HCT116 (cell line): ENCODE measurements at regions not wholly inside any gene's neighbourhood (a gene's known extent, or its start where the extent isn't known, plus 50 kb on each side); places are given as distances from the start of the nearest gene placed in this dataset.

ENCODE experiments used
- ATAC-seq: fragments of 200-7000 bp; cut with Tn5 transposase; 2 replicates; pipeline ENCODE4 v1.9.1; 2020; ENCODE audit warnings: mild to moderate bottlenecking, moderate library complexity
- BruUV-seq: library from RNA; stranded (reverse); fragments of 400-500 nt; replicated peaks from 2 replicates; lab custom pipeline; 2021; lab: Mats Ljungman, UMichigan
- CTCF ChIA-PET: fragments of 300-600 bp; sonication (Branson Sonifier 250); formaldehyde crosslinking; loops from one replicate; lab custom pipeline; 2021; ENCODE audit warnings: antibody characterized with exemption; lab: Charles Lee
- POLR2A ChIA-PET: fragments of 300-600, 350-600 bp; sonication (Branson Sonifier 250); formaldehyde crosslinking; loops from one replicate; lab custom pipeline; 2021; ENCODE audit warnings: antibody characterized with exemption; lab: Charles Lee
- RAD21 ChIA-PET, 2 experiments: fragments of 300-600 bp; sonication (Branson Sonifier 250); formaldehyde crosslinking; loops; one replicate each; lab custom pipeline; 2023; ENCODE audit warnings: low total read pairs in 2 of 2; ENCODE audit not compliant: uncharacterized antibody in 2 of 2, unreplicated experiment in 2 of 2, low non-redundant PET in 1 of 2; lab: Charles Lee
- DNase-seq: peaks from one replicate; pipeline ENCODE4 v3.0.0-alpha.2; 2010; ENCODE audit warnings: low read depth, low spot score
- H2AFZ ChIP-seq: fragments of 200-600 bp; shearing (Covaris generic), sonication (generic); 2 replicates; pipeline ENCODE4 v1.6.1; 2017; ENCODE audit warnings: low read depth, mixed run types, mixed read lengths, antibody characterized with exemption, low read length; ENCODE audit not compliant: poor library complexity, severe bottlenecking
- H3K27ac ChIP-seq: 2 replicates; pipeline ENCODE4 v1.5.1; 2012; ENCODE audit warnings: low read depth, low read length
- H3K27me3 ChIP-seq: fragments of 200-600 bp; sonication (generic); 2 replicates; pipeline ENCODE4 v1.6.1; 2016; ENCODE audit warnings: mixed run types, low read length, mixed read lengths; ENCODE audit not compliant: insufficient read depth
- H3K36me3 ChIP-seq, 2 experiments: fragments of 200-500 bp in 1 of 2; fragments of 200-600 bp in 1 of 2; sonication (Bioruptor generic) in 1 of 2; sonication (generic) in 1 of 2; 2 replicates each; pipeline versions ENCODE4 v1.5.1 to v1.6.1; 2014 to 2016; ENCODE audit warnings: low read length in 2 of 2, inconsistent platforms in 1 of 2, mixed read lengths in 1 of 2, mixed run types in 1 of 2; ENCODE audit not compliant: insufficient read depth in 2 of 2, control insufficient read depth in 1 of 2
- H3K4me1 ChIP-seq, 2 experiments: fragments of 200-600 bp in 1 of 2; sonication (generic) in 1 of 2; 2 replicates each; pipeline versions ENCODE4 v1.5.1 to v1.6.1; 2012 to 2017; ENCODE audit warnings: low read length in 2 of 2, inconsistent platforms in 1 of 2, mild to moderate bottlenecking in 1 of 2, mixed read lengths in 1 of 2, mixed run types in 1 of 2, moderate library complexity in 1 of 2; ENCODE audit not compliant: insufficient read depth in 2 of 2, control insufficient read depth in 1 of 2
- H3K4me2 ChIP-seq: fragments of 200-600 bp; sonication (generic); 2 replicates; pipeline ENCODE4 v1.6.1; 2017; ENCODE audit warnings: mixed run types, low read length, mixed read lengths
- H3K4me3 ChIP-seq, 2 experiments: fragments of 200-600 bp in 1 of 2; sonication (generic) in 1 of 2; replicated peaks in 1 of 2; 2 replicates each; pipeline ENCODE4 v1.5.1; 2011 to 2016; ENCODE audit warnings: low read length in 2 of 2, control low read depth in 1 of 2, low read depth in 1 of 2, mild to moderate bottlenecking in 1 of 2, mixed read lengths in 1 of 2, mixed run types in 1 of 2
- H3K79me2 ChIP-seq: fragments of 200-600 bp; sonication (generic); 2 replicates; pipeline ENCODE4 v1.6.1; 2017; ENCODE audit warnings: mild to moderate bottlenecking, mixed run types, low read length, moderate library complexity, mixed read lengths; ENCODE audit not compliant: insufficient read depth
- H3K9ac ChIP-seq: fragments of 200-600 bp; sonication (generic); 2 replicates; pipeline ENCODE4 v1.6.1; 2016; ENCODE audit warnings: low read length, mixed read lengths
- H3K9me2 ChIP-seq: fragments of 200-600 bp; sonication (generic), shearing (Covaris generic); 2 replicates; pipeline ENCODE4 v1.6.1; 2017; ENCODE audit warnings: mixed run types, mild to moderate bottlenecking, moderate library complexity; ENCODE audit not compliant: insufficient read depth
- H3K9me3 ChIP-seq, 2 experiments: fragments of 200-500 bp in 1 of 2; fragments of 200-600 bp in 1 of 2; sonication (Bioruptor generic) in 1 of 2; sonication (generic) in 1 of 2; 2 replicates each; pipeline ENCODE4 v1.6.1; 2014 to 2017; ENCODE audit warnings: low read length in 2 of 2, mixed read lengths in 2 of 2, inconsistent platforms in 1 of 2, low read depth in 1 of 2, mild to moderate bottlenecking in 1 of 2, mixed run types in 1 of 2, moderate library complexity in 1 of 2; ENCODE audit not compliant: control insufficient read depth in 1 of 2, insufficient read depth in 1 of 2
- H4K20me1 ChIP-seq: fragments of 200-600 bp; sonication (generic), shearing (Covaris generic); 2 replicates; pipeline ENCODE4 v1.6.1; 2017; ENCODE audit warnings: mixed run types, mild to moderate bottlenecking, moderate library complexity; ENCODE audit not compliant: insufficient read depth
- CEBPB ChIP-seq: IDR thresholded peaks from 2 replicates; pipeline ENCODE4 v1.6.1; 2012; ENCODE audit warnings: low read depth
- EGR1 ChIP-seq: IDR thresholded peaks from 2 replicates; pipeline ENCODE4 v1.6.1; 2012; ENCODE audit warnings: low read depth
- ELF1 ChIP-seq: IDR thresholded peaks from 2 replicates; pipeline ENCODE4 v1.6.1; 2012; ENCODE audit warnings: low read depth, borderline replicate concordance
- EZH2 ChIP-seq: fragments of 200-600 bp; sonication (generic); IDR thresholded peaks from 2 replicates; pipeline ENCODE4 v1.6.1; 2017; ENCODE audit warnings: antibody characterized with exemption, mixed run types
- FOSL1 ChIP-seq: IDR thresholded peaks from 2 replicates; pipeline ENCODE4 v1.6.1; 2012; ENCODE audit warnings: low read depth
- JUND ChIP-seq: IDR thresholded peaks from 2 replicates; pipeline ENCODE4 v1.6.1; 2012
- POLR2AphosphoS5 ChIP-seq: IDR thresholded peaks from 2 replicates; pipeline ENCODE4 v1.6.1; 2011; ENCODE audit warnings: mild to moderate bottlenecking, low read depth, low read length, moderate library complexity
- RAD21 ChIP-seq: IDR thresholded peaks from 2 replicates; pipeline ENCODE4 v1.6.1; 2012; ENCODE audit warnings: low read depth, mild to moderate bottlenecking
- TCF7L2 ChIP-seq: IDR thresholded peaks from 2 replicates; pipeline ENCODE4 v1.7.0; 2011; ENCODE audit warnings: borderline replicate concordance, inconsistent platforms; ENCODE audit not compliant: insufficient read depth, insufficient read length; ENCODE audit errors: extremely low read depth
- ZFX ChIP-seq: fragments of 450-650 bp; IDR thresholded peaks from 2 replicates; pipeline ENCODE4 v1.6.1; 2017
- ZNF274 ChIP-seq: fragments of 200-500 bp; sonication (Bioruptor generic); IDR thresholded peaks from 2 replicates; pipeline ENCODE4 v1.6.1; 2014; ENCODE audit warnings: mild to moderate bottlenecking, low read depth, low read length, inconsistent platforms
- intact Hi-C: fragments of 100-400 bp; cut with micrococcal nuclease; formaldehyde crosslinking; loops from 2 replicates; pipeline ENCODE4 v1.10.0; 2022
- TF ChIP-seq, protein P1 (sequence below): IDR thresholded peaks from 2 replicates; pipeline ENCODE4 v1.6.1; 2012; ENCODE audit warnings: low read depth
- TF ChIP-seq, protein P2 (sequence below): IDR thresholded peaks from 2 replicates; pipeline ENCODE4 v1.6.1; 2012
- TF ChIP-seq, protein P3 (sequence below), 3 experiments: fragments of 200-600 bp in 1 of 3; sonication (generic) in 1 of 3; IDR thresholded peaks in 2 of 3; conservative IDR thresholded peaks in 1 of 3; 2 replicates each; pipeline ENCODE4 v1.5.1; 2012 to 2017; ENCODE audit warnings: low read depth in 2 of 3, low read length in 2 of 3, antibody characterized with exemption in 1 of 3, borderline replicate concordance in 1 of 3, control low read depth in 1 of 3, mild to moderate bottlenecking in 1 of 3, mixed read lengths in 1 of 3, mixed run types in 1 of 3, moderate library complexity in 1 of 3; ENCODE audit not compliant: insufficient read depth in 1 of 3
- TF ChIP-seq, protein P4 (sequence below): IDR thresholded peaks from 2 replicates; pipeline ENCODE4 v1.6.1; 2011; ENCODE audit warnings: mild to moderate bottlenecking, low read length, moderate library complexity; ENCODE audit not compliant: insufficient replicate concordance; ENCODE audit errors: extremely low read depth

DNA sequence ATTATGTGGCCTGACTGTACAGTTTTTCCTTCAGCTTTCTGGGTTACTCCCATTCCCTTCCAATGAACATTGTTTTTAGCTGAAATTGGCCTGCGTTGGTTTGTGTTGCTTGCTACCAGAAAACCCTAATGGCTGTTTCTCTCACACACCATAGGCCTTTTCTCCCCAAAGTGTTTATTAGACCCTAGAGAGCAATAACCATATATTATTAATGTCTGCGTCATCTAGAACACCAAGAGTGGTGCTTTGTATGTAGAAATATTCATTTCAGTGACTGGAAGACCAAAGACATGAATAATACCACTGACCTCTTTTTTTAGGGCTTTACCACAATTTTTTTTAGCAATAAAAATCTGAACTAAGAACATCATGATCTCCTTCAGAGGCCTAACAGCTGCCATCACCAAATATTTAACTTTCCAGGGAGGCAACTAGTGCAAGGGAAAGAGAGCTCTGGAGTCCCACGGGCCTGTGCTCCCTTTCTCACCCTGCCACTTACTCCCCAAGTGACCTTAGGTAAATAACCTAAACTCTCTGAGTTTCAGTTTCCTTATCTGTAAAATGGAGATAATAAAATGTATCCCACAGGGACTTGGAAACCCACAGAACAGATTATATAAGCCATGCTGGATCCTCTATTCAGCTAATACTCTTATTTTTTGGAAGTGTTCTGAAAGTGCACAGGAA, 201.9 kb upstream of the ISL1 start:
- intact Hi-C loops, result no loop called here
- CTCF ChIA-PET, result no interaction called here
- no peaks in the 10 kb centered on the region for H3K9me2 ChIP-seq
- POLR2A ChIA-PET, result no interaction called here
- H2AFZ ChIP-seq, result no peak overlapping the region
- no peak overlapping the region for H3K4me2 ChIP-seq
- no peaks in the 10 kb centered on the region for H3K27me3 ChIP-seq
- no peak overlapping the region for H3K9ac ChIP-seq
- no peak overlapping the region for H3K27ac ChIP-seq
- no peaks in the 10 kb centered on the region for H3K4me1 ChIP-seq
- ATAC-seq (no peak), DNase-seq (no peak)
- TF ChIP-seq CEBPB (no peak), FOSL1 (no peak), EGR1 (no peak), JUND (no peak), ELF1 (no peak), POLR2AphosphoS5 (no peak), EZH2 (no peak), TCF7L2 (no peak), RAD21 (no peak), ZNF274 (no peak), ZFX (no peak)
- TF ChIP-seq, protein P1, sequence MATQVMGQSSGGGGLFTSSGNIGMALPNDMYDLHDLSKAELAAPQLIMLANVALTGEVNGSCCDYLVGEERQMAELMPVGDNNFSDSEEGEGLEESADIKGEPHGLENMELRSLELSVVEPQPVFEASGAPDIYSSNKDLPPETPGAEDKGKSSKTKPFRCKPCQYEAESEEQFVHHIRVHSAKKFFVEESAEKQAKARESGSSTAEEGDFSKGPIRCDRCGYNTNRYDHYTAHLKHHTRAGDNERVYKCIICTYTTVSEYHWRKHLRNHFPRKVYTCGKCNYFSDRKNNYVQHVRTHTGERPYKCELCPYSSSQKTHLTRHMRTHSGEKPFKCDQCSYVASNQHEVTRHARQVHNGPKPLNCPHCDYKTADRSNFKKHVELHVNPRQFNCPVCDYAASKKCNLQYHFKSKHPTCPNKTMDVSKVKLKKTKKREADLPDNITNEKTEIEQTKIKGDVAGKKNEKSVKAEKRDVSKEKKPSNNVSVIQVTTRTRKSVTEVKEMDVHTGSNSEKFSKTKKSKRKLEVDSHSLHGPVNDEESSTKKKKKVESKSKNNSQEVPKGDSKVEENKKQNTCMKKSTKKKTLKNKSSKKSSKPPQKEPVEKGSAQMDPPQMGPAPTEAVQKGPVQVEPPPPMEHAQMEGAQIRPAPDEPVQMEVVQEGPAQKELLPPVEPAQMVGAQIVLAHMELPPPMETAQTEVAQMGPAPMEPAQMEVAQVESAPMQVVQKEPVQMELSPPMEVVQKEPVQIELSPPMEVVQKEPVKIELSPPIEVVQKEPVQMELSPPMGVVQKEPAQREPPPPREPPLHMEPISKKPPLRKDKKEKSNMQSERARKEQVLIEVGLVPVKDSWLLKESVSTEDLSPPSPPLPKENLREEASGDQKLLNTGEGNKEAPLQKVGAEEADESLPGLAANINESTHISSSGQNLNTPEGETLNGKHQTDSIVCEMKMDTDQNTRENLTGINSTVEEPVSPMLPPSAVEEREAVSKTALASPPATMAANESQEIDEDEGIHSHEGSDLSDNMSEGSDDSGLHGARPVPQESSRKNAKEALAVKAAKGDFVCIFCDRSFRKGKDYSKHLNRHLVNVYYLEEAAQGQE, result no peak
- TF ChIP-seq, protein P2, sequence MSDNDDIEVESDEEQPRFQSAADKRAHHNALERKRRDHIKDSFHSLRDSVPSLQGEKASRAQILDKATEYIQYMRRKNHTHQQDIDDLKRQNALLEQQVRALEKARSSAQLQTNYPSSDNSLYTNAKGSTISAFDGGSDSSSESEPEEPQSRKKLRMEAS, result no peak
- TF ChIP-seq, protein P3, sequence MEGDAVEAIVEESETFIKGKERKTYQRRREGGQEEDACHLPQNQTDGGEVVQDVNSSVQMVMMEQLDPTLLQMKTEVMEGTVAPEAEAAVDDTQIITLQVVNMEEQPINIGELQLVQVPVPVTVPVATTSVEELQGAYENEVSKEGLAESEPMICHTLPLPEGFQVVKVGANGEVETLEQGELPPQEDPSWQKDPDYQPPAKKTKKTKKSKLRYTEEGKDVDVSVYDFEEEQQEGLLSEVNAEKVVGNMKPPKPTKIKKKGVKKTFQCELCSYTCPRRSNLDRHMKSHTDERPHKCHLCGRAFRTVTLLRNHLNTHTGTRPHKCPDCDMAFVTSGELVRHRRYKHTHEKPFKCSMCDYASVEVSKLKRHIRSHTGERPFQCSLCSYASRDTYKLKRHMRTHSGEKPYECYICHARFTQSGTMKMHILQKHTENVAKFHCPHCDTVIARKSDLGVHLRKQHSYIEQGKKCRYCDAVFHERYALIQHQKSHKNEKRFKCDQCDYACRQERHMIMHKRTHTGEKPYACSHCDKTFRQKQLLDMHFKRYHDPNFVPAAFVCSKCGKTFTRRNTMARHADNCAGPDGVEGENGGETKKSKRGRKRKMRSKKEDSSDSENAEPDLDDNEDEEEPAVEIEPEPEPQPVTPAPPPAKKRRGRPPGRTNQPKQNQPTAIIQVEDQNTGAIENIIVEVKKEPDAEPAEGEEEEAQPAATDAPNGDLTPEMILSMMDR (IDR thresholded peaks at IDR 0.05 in 2 of 3, conservative IDR thresholded peaks at IDR 0.05 in 1 of 3; ENCODE audit: borderline replicate concordance in 1 of 3, insufficient read depth in 1 of 3, low read depth in 2 of 3, low read length in 2 of 3), result no peak
- TF ChIP-seq, protein P4, sequence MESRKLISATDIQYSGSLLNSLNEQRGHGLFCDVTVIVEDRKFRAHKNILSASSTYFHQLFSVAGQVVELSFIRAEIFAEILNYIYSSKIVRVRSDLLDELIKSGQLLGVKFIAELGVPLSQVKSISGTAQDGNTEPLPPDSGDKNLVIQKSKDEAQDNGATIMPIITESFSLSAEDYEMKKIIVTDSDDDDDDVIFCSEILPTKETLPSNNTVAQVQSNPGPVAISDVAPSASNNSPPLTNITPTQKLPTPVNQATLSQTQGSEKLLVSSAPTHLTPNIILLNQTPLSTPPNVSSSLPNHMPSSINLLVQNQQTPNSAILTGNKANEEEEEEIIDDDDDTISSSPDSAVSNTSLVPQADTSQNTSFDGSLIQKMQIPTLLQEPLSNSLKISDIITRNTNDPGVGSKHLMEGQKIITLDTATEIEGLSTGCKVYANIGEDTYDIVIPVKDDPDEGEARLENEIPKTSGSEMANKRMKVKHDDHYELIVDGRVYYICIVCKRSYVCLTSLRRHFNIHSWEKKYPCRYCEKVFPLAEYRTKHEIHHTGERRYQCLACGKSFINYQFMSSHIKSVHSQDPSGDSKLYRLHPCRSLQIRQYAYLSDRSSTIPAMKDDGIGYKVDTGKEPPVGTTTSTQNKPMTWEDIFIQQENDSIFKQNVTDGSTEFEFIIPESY, result no peak
- H3K79me2 ChIP-seq, result no peaks in the 10 kb centered on the region
- H3K9me3 ChIP-seq, result no peaks in the 10 kb centered on the region; a peak in 1 of 4 replicates
- RAD21 ChIA-PET, result no interaction called here
- H3K4me3 ChIP-seq, result no peak overlapping the region
- no TSS peak for BruUV-seq
- H4K20me1 ChIP-seq, result no peaks in the 10 kb centered on the region
- H3K36me3 ChIP-seq, result no peaks in the 10 kb centered on the region
